IMR-90 (cell line): ENCODE measurements at regions not wholly inside any gene's neighbourhood (a gene's known extent, or its start where the extent isn't known, plus 50 kb on each side); places are given as distances from the start of the nearest gene placed in this dataset.

Experiments
- ATAC-seq: fragments of 200-7000 bp; cut with Tn5 transposase; 2 replicates; pipeline ENCODE4 v1.9.1; 2020; ENCODE audit warnings: low read depth, mild to moderate bottlenecking, moderate library complexity
- BruUV-seq: library from RNA; stranded (reverse); fragments of 400-500 nt; replicated peaks from 2 replicates; lab custom pipeline; 2021; lab: Mats Ljungman, UMichigan
- CTCF ChIA-PET: fragments of 300-600 bp; formaldehyde crosslinking; extraction: SDS; loops from one replicate; lab custom pipeline; 2021; ENCODE audit warnings: antibody characterized with exemption; lab: Yijun Ruan, JAX
- POLR2A ChIA-PET: fragments of 300-600 bp; sonication (Branson Sonifier 250); formaldehyde crosslinking; loops from one replicate; lab custom pipeline; 2022; ENCODE audit warnings: antibody characterized with exemption; ENCODE audit not compliant: unreplicated experiment; lab: Charles Lee
- DNase-seq: peaks from one replicate; pipeline ENCODE4 v3.0.0; 2013
- H2AFZ ChIP-seq: replicated peaks from 2 replicates; pipeline ENCODE3; 2013; ENCODE audit warnings: low read length, mild to moderate bottlenecking; ENCODE audit not compliant: poor library complexity
- H2AK5ac ChIP-seq: 2 replicates; pipeline ENCODE4 v1.6.1; 2013; ENCODE audit warnings: low read depth, low read length, inconsistent platforms
- H2AK9ac ChIP-seq: replicated peaks from 2 replicates; pipeline ENCODE3; 2013; ENCODE audit warnings: mild to moderate bottlenecking, low read depth, low read length, moderate library complexity; ENCODE audit not compliant: poor library complexity
- H2BK120ac ChIP-seq: 2 replicates; pipeline ENCODE4 v1.6.1; 2013; ENCODE audit warnings: low read depth, low read length, inconsistent platforms
- H2BK15ac ChIP-seq: 3 replicates; pipeline ENCODE4 v1.6.1; 2013; ENCODE audit warnings: low read depth, low read length, inconsistent platforms
- H2BK20ac ChIP-seq: 2 replicates; pipeline ENCODE4 v1.6.1; 2013; ENCODE audit warnings: low read depth, mild to moderate bottlenecking, inconsistent platforms, low read length, moderate library complexity
- H2BK5ac ChIP-seq: 2 replicates; pipeline ENCODE4 v1.6.1; 2013; ENCODE audit warnings: mild to moderate bottlenecking, low read depth, low read length, inconsistent platforms; ENCODE audit not compliant: poor library complexity, severe bottlenecking
- H3K14ac ChIP-seq: replicated peaks from 2 replicates; pipeline ENCODE4 v1.6.1; 2013; ENCODE audit warnings: low read depth, low read length, inconsistent platforms
- H3K18ac ChIP-seq: 2 replicates; pipeline ENCODE4 v1.6.1; 2013; ENCODE audit warnings: low read depth, low read length, control low read depth
- H3K23ac ChIP-seq: 2 replicates; pipeline ENCODE4 v1.6.1; 2013; ENCODE audit warnings: low read depth, low read length, inconsistent platforms
- H3K27ac ChIP-seq: 2 replicates; pipeline ENCODE4 v1.5.1; 2013; ENCODE audit warnings: mild to moderate bottlenecking, control low read depth, low read length; ENCODE audit not compliant: insufficient read depth
- H3K27me3 ChIP-seq: 2 replicates; pipeline ENCODE4 v1.6.1; 2013; ENCODE audit warnings: low read length; ENCODE audit not compliant: control insufficient read depth, insufficient read depth
- H3K36me3 ChIP-seq: 2 replicates; pipeline ENCODE4 v1.6.1; 2013; ENCODE audit warnings: low read length, mixed read lengths; ENCODE audit not compliant: control insufficient read depth, insufficient read depth
- H3K4ac ChIP-seq: 2 replicates; pipeline ENCODE4 v1.6.1; 2013; ENCODE audit warnings: low read depth, low read length, inconsistent platforms
- H3K4me1 ChIP-seq: 2 replicates; pipeline ENCODE4 v1.6.1; 2013; ENCODE audit warnings: low read length, mixed read lengths; ENCODE audit not compliant: control insufficient read depth, insufficient read depth
- H3K4me2 ChIP-seq: 2 replicates; pipeline ENCODE4 v1.6.1; 2013; ENCODE audit warnings: low read depth, mild to moderate bottlenecking, control low read depth, low read length, moderate library complexity
- H3K4me3 ChIP-seq: 2 replicates; pipeline ENCODE4 v1.5.1; 2013; ENCODE audit warnings: low read depth, mild to moderate bottlenecking, control low read depth, low read length, moderate library complexity; ENCODE audit not compliant: insufficient read depth
- H3K56ac ChIP-seq: 2 replicates; pipeline ENCODE4 v1.6.1; 2013; ENCODE audit warnings: low read length, inconsistent platforms; ENCODE audit not compliant: insufficient read depth; ENCODE audit errors: extremely low read depth
- H3K79me1 ChIP-seq, 2 experiments: 2 replicates each; pipeline ENCODE4 v1.6.1; 2013; ENCODE audit warnings: low read length in 2 of 2, inconsistent platforms in 1 of 2, low read depth in 1 of 2
- H3K9ac ChIP-seq: 2 replicates; pipeline ENCODE4 v1.6.1; 2013; ENCODE audit warnings: low read depth, low read length, control low read depth
- H3K9me1 ChIP-seq: 2 replicates; pipeline ENCODE4 v1.6.1; 2013; ENCODE audit warnings: low read length, inconsistent platforms; ENCODE audit not compliant: insufficient read depth
- H3K9me3 ChIP-seq: 2 replicates; pipeline ENCODE4 v1.6.1; 2013; ENCODE audit warnings: low read length; ENCODE audit not compliant: control insufficient read depth, insufficient read depth
- H4K20me1 ChIP-seq: 2 replicates; pipeline ENCODE4 v1.6.1; 2013; ENCODE audit warnings: low read length, inconsistent platforms; ENCODE audit not compliant: insufficient read depth
- H4K5ac ChIP-seq: 2 replicates; pipeline ENCODE4 v1.6.1; 2013; ENCODE audit warnings: mild to moderate bottlenecking, low read depth, low read length, control low read depth
- H4K8ac ChIP-seq, 2 experiments: 2 replicates each; pipeline ENCODE4 v1.6.1; 2013; ENCODE audit warnings: low read depth in 2 of 2, low read length in 2 of 2, control low read depth in 1 of 2, inconsistent platforms in 1 of 2
- H4K91ac ChIP-seq: 2 replicates; pipeline ENCODE4 v1.6.1; 2013; ENCODE audit warnings: low read depth, low read length, inconsistent platforms; ENCODE audit not compliant: insufficient read depth
- CEBPB ChIP-seq: IDR thresholded peaks from 2 replicates; pipeline ENCODE4 v1.6.1; 2012; ENCODE audit warnings: low read depth, low read length, improper control_type of control experiment
- CHD1 ChIP-seq: IDR thresholded peaks from 2 replicates; pipeline ENCODE4 v1.6.1; 2012; ENCODE audit warnings: low read depth, low read length, improper control_type of control experiment
- MAFK ChIP-seq: IDR thresholded peaks from 2 replicates; pipeline ENCODE4 v1.6.1; 2012; ENCODE audit warnings: low read depth, low read length, improper control_type of control experiment
- RCOR1 ChIP-seq: IDR thresholded peaks from 2 replicates; pipeline ENCODE4 v1.6.1; 2012; ENCODE audit warnings: mild to moderate bottlenecking, low read length, improper control_type of control experiment; ENCODE audit not compliant: insufficient replicate concordance
- WGBS, 2 experiments: methylation state at CpG; one replicate each; pipeline versions ENCODE4 v1.1.5 to v1.1.7; 2013; ENCODE audit warnings: missing lambda C conversion rate in 2 of 2; ENCODE audit not compliant: insufficient read length in 1 of 2; ENCODE audit errors: extremely low coverage in 2 of 2; 5-methylcytosine and 5-hydroxymethylcytosine counted together
- dilution Hi-C: fragments of 300-500 bp; cut with HindIII; formaldehyde crosslinking; loops from one replicate; pipeline ENCODE4 v1.14.3; 2018; ENCODE audit warnings: low sequenced_read_pairs; ENCODE audit not compliant: unreplicated experiment
- in situ Hi-C: fragments of 300-500 bp; cut with MboI; formaldehyde crosslinking; loops from 3 replicates; pipeline ENCODE4 v1.14.3; 2019; ENCODE audit warnings: low sequenced_read_pairs, inconsistent platforms, mixed read lengths
- intact Hi-C: fragments of 100-400 bp; cut with micrococcal nuclease; formaldehyde crosslinking; loops from 2 replicates; pipeline ENCODE4 v1.10.0; 2022

DNA sequence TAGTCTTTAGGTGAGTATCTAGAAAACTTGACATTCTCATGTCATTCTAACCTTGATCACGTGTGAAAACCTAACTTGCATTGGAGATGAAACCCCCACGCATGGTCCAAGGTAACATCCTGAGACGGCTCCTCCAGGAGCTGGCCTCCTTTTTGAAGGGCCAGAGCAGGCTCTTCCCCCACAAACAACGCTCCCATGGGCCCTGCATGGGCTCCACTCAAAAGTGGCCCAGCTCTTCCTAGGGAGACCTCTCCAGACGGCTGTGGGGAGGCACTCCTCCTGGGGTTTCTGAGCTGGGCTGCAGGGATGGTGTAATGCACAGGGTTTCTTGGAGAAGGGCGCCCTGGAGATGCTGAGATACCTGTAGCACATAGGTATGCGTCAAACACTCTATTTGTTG, 296.2 kb upstream of the IRX1 start:
- H3K9me1 ChIP-seq, result no peaks in the 10 kb centered on the region
- CTCF ChIA-PET, result no interaction called here
- H3K79me1 ChIP-seq, result no peaks in the 10 kb centered on the region
- H3K27ac ChIP-seq, result no peak overlapping the region
- no peak overlapping the region for H4K5ac ChIP-seq
- H3K14ac ChIP-seq, result no peak overlapping the region
- no peak overlapping the region for H2AK5ac ChIP-seq
- no peak overlapping the region for H3K56ac ChIP-seq
- H4K8ac ChIP-seq, result no peak overlapping the region
- no peak overlapping the region for H2AFZ ChIP-seq
- H2BK5ac ChIP-seq, result no peak overlapping the region
- intact Hi-C loops (no loop called here), in situ Hi-C loops (no loop called here), dilution Hi-C loops (no loop called here)
- H3K18ac ChIP-seq, result no peak overlapping the region
- no peak overlapping the region for H4K91ac ChIP-seq
- no peak overlapping the region for H3K23ac ChIP-seq
- no peak overlapping the region for H3K4me3 ChIP-seq
- H3K4ac ChIP-seq, result no peak overlapping the region
- no peaks in the 10 kb centered on the region for H3K27me3 ChIP-seq
- TF ChIP-seq RCOR1 (no peak), CEBPB (no peak), MAFK (no peak), CHD1 (no peak)
- no peak overlapping the region for H3K9ac ChIP-seq
- H3K36me3 ChIP-seq, result no peaks in the 10 kb centered on the region
- BruUV-seq, result no TSS peak
- no peak for ATAC-seq
- H2BK20ac ChIP-seq, result no peak overlapping the region
- no peak overlapping the region for H2AK9ac ChIP-seq
- H2BK15ac ChIP-seq, result no peak overlapping the region
- POLR2A ChIA-PET, result no interaction called here
- no peak overlapping the region for H2BK120ac ChIP-seq
- DNase-seq, result no peak
- H3K4me1 ChIP-seq, result no peaks in the 10 kb centered on the region
- WGBS, 2 experiments, result no CpG with 5 or more reads among the region's 7 CpGs
- H3K9me3 ChIP-seq, result peaks cover 15% of the 10 kb centered on the region
- no peaks in the 10 kb centered on the region for H4K20me1 ChIP-seq
- no peak overlapping the region for H3K4me2 ChIP-seq
